CD4-positive, alpha-beta memory T cell (primary cell): ENCODE measurements at regions not wholly inside any gene's neighbourhood (a gene's known extent, or its start where the extent isn't known, plus 50 kb on each side); places are given as distances from the start of the nearest gene placed in this dataset.

ENCODE experiments used
- CTCF ChIA-PET: fragments of 350-600 bp; sonication (Branson Sonifier 250); formaldehyde crosslinking; loops from one replicate; lab custom pipeline; 2021; ENCODE audit warnings: inconsistent platforms; ENCODE audit not compliant: partially characterized antibody; lab: Charles Lee
- POLR2A ChIA-PET: fragments of 350-600 bp; sonication (Branson Sonifier 250); formaldehyde crosslinking; loops from one replicate; lab custom pipeline; 2021; ENCODE audit not compliant: partially characterized antibody; lab: Charles Lee
- DNase-seq, 5 donors: peaks; one replicate each; pipeline versions ENCODE4 v3.0.0 to v3.0.0-alpha.2; 2020 to 2022; ENCODE audit warnings: mixed read lengths in 1 of 5
- H3K27ac ChIP-seq: one replicate; pipeline ENCODE4 v1.7.0; 2013; ENCODE audit warnings: low read depth, low read length
- H3K27me3 ChIP-seq: 2 replicates; pipeline ENCODE4 v1.7.0; 2013; ENCODE audit warnings: mild to moderate bottlenecking, low read length, moderate library complexity; ENCODE audit not compliant: insufficient read depth
- H3K36me3 ChIP-seq: 2 replicates; pipeline ENCODE4 v1.7.0; 2013; ENCODE audit warnings: mild to moderate bottlenecking, low read length, moderate library complexity; ENCODE audit not compliant: insufficient read depth
- H3K4me1 ChIP-seq: 2 replicates; pipeline ENCODE4 v1.7.0; 2013; ENCODE audit warnings: mild to moderate bottlenecking, low read length, moderate library complexity; ENCODE audit not compliant: insufficient read depth
- H3K4me3 ChIP-seq, 2 donors: one replicate each; pipeline ENCODE4 v1.7.0; 2013; ENCODE audit warnings: low read length in 2 of 2, mild to moderate bottlenecking in 1 of 2
- H3K9me3 ChIP-seq, 2 donors: one replicate each; pipeline ENCODE4 v1.7.0; 2013; ENCODE audit warnings: low read length in 2 of 2, control low read depth in 1 of 2; ENCODE audit not compliant: control insufficient read depth in 1 of 2
- H3K27ac Mint-ChIP-seq, 7 donors: one replicate each; pipeline ENCODE4 v1.8.0; 2020 to 2021; ENCODE audit warnings: mixed read lengths in 7 of 7, mild to moderate bottlenecking in 6 of 7, inconsistent platforms in 3 of 7, moderate library complexity in 3 of 7
- H3K27me3 Mint-ChIP-seq, 2 donors: one replicate each; pipeline ENCODE4 v1.8.0; 2020 to 2021; ENCODE audit warnings: mixed read lengths in 2 of 2
- H3K36me3 Mint-ChIP-seq, 2 donors: one replicate each; pipeline ENCODE4 v1.8.0; 2020 to 2021; ENCODE audit warnings: mixed read lengths in 2 of 2, inconsistent platforms in 1 of 2, mild to moderate bottlenecking in 1 of 2
- H3K4me1 Mint-ChIP-seq, 4 donors: one replicate each; pipeline ENCODE4 v1.8.0; 2020 to 2021; ENCODE audit warnings: mixed read lengths in 4 of 4, mild to moderate bottlenecking in 1 of 4
- H3K4me3 Mint-ChIP-seq, 8 donors: one replicate each; pipeline ENCODE4 v1.8.0; 2020 to 2021; ENCODE audit warnings: mixed read lengths in 8 of 8, mild to moderate bottlenecking in 7 of 8, moderate library complexity in 6 of 8, inconsistent platforms in 3 of 8
- H3K9me3 Mint-ChIP-seq, 8 donors: one replicate each; pipeline ENCODE4 v1.8.0; 2020 to 2021; ENCODE audit warnings: mixed read lengths in 8 of 8, mild to moderate bottlenecking in 5 of 8, inconsistent platforms in 3 of 8, moderate library complexity in 1 of 8
- intact Hi-C: fragments of 100-400 bp; cut with micrococcal nuclease; formaldehyde crosslinking; loops from one replicate; pipeline ENCODE4 v1.15.1; 2023

DNA sequence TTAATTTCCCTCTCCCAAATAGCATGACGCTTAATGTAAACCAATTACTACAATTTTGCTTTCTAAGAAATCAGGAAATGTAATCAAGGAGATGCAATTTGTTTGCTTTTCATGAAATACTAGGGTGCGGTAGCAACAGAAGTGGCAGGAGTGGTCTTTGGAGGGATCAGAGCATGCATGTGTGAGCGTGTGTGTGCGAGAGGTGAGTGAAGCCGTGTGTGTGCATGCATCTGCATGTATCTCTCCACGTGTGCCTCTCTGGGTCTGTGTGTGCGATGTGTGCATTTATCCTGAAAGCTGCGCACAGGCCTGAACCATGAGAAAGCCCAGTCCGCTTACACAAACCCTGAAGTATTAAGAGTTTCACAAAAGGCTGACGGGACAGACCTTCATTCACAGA is 249.8 kb upstream of the C1orf174 start:
- ChIA-PET POLR2A (no interaction called here), CTCF (no interaction called here)
- no peak for DNase-seq
- no peak overlapping the region for H3K4me3 ChIP-seq
- H3K27me3 ChIP-seq: no peaks in the 10 kb centered on the region
- no peak overlapping the region for H3K4me3 Mint-ChIP-seq
- no peaks in the 10 kb centered on the region for H3K36me3 ChIP-seq
- intact Hi-C loops: no loop called here
- H3K9me3 ChIP-seq: no peaks in the 10 kb centered on the region
- H3K36me3 Mint-ChIP-seq: no peaks in the 10 kb centered on the region
- peaks cover 0 to 2% of the 10 kb centered on the region in 2 donors for H3K27me3 Mint-ChIP-seq
- no peak overlapping the region for H3K27ac ChIP-seq
- no peaks in the 10 kb centered on the region for H3K4me1 Mint-ChIP-seq
- no peaks in the 10 kb centered on the region for H3K4me1 ChIP-seq
- H3K27ac Mint-ChIP-seq: no peak overlapping the region
- H3K9me3 Mint-ChIP-seq: no peaks in the 10 kb centered on the region

- H3K27me3 Mint-ChIP-seq: peaks cover 0 to 2% of the 10 kb centered on the region in 2 donors
- no peaks in the 10 kb centered on the region for H3K4me1 Mint-ChIP-seq
- no peak overlapping the region for H3K4me3 Mint-ChIP-seq
- no peak overlapping the region for H3K4me3 ChIP-seq
- no peaks in the 10 kb centered on the region for H3K27me3 ChIP-seq
- H3K36me3 Mint-ChIP-seq: no peaks in the 10 kb centered on the region
- DNase-seq: no peak
- H3K4me1 ChIP-seq: no peaks in the 10 kb centered on the region
- CTCF ChIA-PET: no interaction called here
- H3K27ac ChIP-seq: no peak overlapping the region
- peaks cover 0 to 2% (median 0%) of the 10 kb centered on the region in 8 donors for H3K9me3 Mint-ChIP-seq
- intact Hi-C loops: no loop called here
- no peaks in the 10 kb centered on the region for H3K9me3 ChIP-seq
- H3K36me3 ChIP-seq: no peaks in the 10 kb centered on the region
- H3K27ac Mint-ChIP-seq: no peak overlapping the region
- POLR2A ChIA-PET: no interaction called here
These were observed 250.2 kb upstream of the C1orf174 start for GRCh38 chr1:4150262-4150661.

DNA sequence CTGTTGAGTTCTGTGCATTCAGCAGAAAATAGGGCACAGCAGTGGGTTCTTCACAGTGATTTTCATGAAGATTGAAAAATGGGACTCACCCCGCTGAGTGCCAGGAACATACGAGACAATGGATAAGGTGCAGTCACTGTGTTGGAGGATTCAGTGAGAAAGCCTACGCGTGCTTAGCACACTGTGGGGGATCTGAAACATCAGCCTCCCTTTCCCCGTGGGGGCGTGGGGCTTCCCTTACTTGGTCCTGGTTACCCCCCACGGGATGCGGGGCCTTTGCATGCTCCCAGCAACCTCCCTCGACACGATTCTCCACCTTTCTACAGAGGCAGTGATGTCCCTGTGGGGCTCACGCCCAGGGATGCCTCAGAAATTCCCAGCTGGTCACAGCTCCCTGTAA is 252.2 kb upstream of the C1orf174 start:
- Histone ChIP-seq H3K4me3 (no peak overlapping the region), H3K9me3 (no peaks in the 10 kb centered on the region), H3K27ac (no peak overlapping the region), H3K4me1 (no peaks in the 10 kb centered on the region), H3K36me3 (no peaks in the 10 kb centered on the region), H3K27me3 (no peaks in the 10 kb centered on the region)
- peaks cover 0 to 2% (median 0%) of the 10 kb centered on the region in 8 donors for H3K9me3 Mint-ChIP-seq
- ChIA-PET POLR2A (no interaction called here), CTCF (no interaction called here)
- H3K27ac Mint-ChIP-seq: no peak overlapping the region
- no peaks in the 10 kb centered on the region for H3K4me1 Mint-ChIP-seq
- H3K36me3 Mint-ChIP-seq: no peaks in the 10 kb centered on the region
- intact Hi-C loops: no loop called here
- no peak for DNase-seq
- H3K4me3 Mint-ChIP-seq: no peak overlapping the region
- H3K27me3 Mint-ChIP-seq: peaks cover 3 to 6% of the 10 kb centered on the region in 2 donors

GRCh38 chr1:4153571-4153970 is 253.5 kb upstream of the C1orf174 start:
- Mint-ChIP-seq H3K9me3 (peaks cover 0 to 2% (median 0%) of the 10 kb centered on the region in 8 donors), H3K4me3 (no peak overlapping the region), H3K27ac (no peak overlapping the region), H3K36me3 (no peaks in the 10 kb centered on the region), H3K27me3 (peaks cover 3 to 8% of the 10 kb centered on the region in 2 donors), H3K4me1 (no peaks in the 10 kb centered on the region)
- Histone ChIP-seq H3K27me3 (no peaks in the 10 kb centered on the region), H3K36me3 (no peaks in the 10 kb centered on the region), H3K4me1 (no peaks in the 10 kb centered on the region), H3K9me3 (no peaks in the 10 kb centered on the region), H3K4me3 (no peak overlapping the region), H3K27ac (no peak overlapping the region)
- ChIA-PET POLR2A (no interaction called here), CTCF (no interaction called here)
- intact Hi-C loops: no loop called here
- no peak for DNase-seq

- intact Hi-C loops: no loop called here
- Mint-ChIP-seq H3K27ac (no peak overlapping the region), H3K27me3 (peaks cover 3 to 8% of the 10 kb centered on the region in 2 donors), H3K36me3 (no peaks in the 10 kb centered on the region), H3K4me3 (no peak overlapping the region), H3K4me1 (no peaks in the 10 kb centered on the region), H3K9me3 (peaks cover 0 to 2% (median 0%) of the 10 kb centered on the region in 8 donors)
- Histone ChIP-seq H3K9me3 (no peaks in the 10 kb centered on the region), H3K27ac (no peak overlapping the region), H3K27me3 (no peaks in the 10 kb centered on the region), H3K4me1 (no peaks in the 10 kb centered on the region), H3K36me3 (no peaks in the 10 kb centered on the region), H3K4me3 (no peak overlapping the region)
- ChIA-PET CTCF (no interaction called here), POLR2A (no interaction called here)
- DNase-seq: no peak
These were observed 256.3 kb upstream of the C1orf174 start for GRCh38 chr1:4156241-4156973.

DNA sequence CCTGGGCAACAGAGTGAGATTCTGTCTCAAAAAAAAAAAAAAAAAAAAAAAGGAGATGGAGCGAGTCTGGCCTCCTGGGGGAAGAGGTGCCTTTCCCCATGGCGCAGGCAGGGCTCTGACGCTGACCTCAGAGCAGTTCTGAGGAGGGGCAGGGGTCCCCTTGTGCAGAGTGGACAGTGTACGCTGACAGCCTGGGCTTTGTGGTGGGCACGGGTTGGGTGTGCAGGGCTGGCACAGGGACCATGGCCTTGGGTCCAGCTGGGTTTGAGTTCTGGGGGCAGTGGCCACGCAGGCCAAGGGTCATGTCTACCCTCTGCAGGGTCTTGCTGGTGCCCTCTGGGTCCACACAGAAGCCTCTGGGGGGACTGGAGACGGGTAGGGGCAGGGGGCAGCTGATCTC is 260.1 kb upstream of the C1orf174 start:
- POLR2A ChIA-PET: no interaction called here
- CTCF ChIA-PET: no interaction called here
- Mint-ChIP-seq H3K9me3 (peaks cover 0 to under 1% (median 0%) of the 10 kb centered on the region in 8 donors), H3K4me1 (no peaks in the 10 kb centered on the region), H3K27me3 (peaks cover 6 to 15% of the 10 kb centered on the region in 2 donors), H3K36me3 (no peaks in the 10 kb centered on the region), H3K4me3 (no peak overlapping the region), H3K27ac (no peak overlapping the region)
- intact Hi-C loops: no loop called here
- Histone ChIP-seq H3K4me1 (no peaks in the 10 kb centered on the region), H3K36me3 (no peaks in the 10 kb centered on the region), H3K9me3 (no peaks in the 10 kb centered on the region), H3K27ac (no peak overlapping the region), H3K4me3 (no peak overlapping the region), H3K27me3 (no peaks in the 10 kb centered on the region)
- no peak for DNase-seq

GRCh38 chr1:4161366-4162006 is 261.4 kb upstream of the C1orf174 start:
- no peaks in the 10 kb centered on the region for H3K9me3 ChIP-seq
- H3K36me3 ChIP-seq: no peaks in the 10 kb centered on the region
- no peak overlapping the region for H3K4me3 ChIP-seq
- Mint-ChIP-seq H3K36me3 (no peaks in the 10 kb centered on the region), H3K27me3 (peaks cover 10 to 19% of the 10 kb centered on the region in 2 donors), H3K27ac (no peak overlapping the region), H3K4me3 (no peak overlapping the region), H3K9me3 (no peaks in the 10 kb centered on the region), H3K4me1 (no peaks in the 10 kb centered on the region)
- intact Hi-C loops: no loop called here
- POLR2A ChIA-PET: no interaction called here
- no peaks in the 10 kb centered on the region for H3K4me1 ChIP-seq
- no peak for DNase-seq
- CTCF ChIA-PET: no interaction called here
- no peaks in the 10 kb centered on the region for H3K27me3 ChIP-seq
- no peak overlapping the region for H3K27ac ChIP-seq
